OCI-LY3 (cell line): ENCODE measurements at regions not wholly inside any gene's neighbourhood (a gene's known extent, or its start where the extent isn't known, plus 50 kb on each side); places are given as distances from the start of the nearest gene placed in this dataset.

ENCODE experiments used
- H2AFZ ChIP-seq: fragments of 200-600, 300-600 bp; shearing (Covaris generic); 2 replicates; pipeline ENCODE4 v1.6.0; 2014; ENCODE audit warnings: antibody characterized with exemption, low read depth, low read length
- H3K27ac ChIP-seq: fragments of 200-600, 300-600 bp; sonication (generic); 2 replicates; pipeline ENCODE4 v1.5.1; 2014; ENCODE audit warnings: mild to moderate bottlenecking, low read length, moderate library complexity, mixed read lengths
- H3K27me3 ChIP-seq: fragments of 200-600, 300-600 bp; sonication (generic); 2 replicates; pipeline ENCODE4 v1.6.1; 2014; ENCODE audit warnings: low read depth, low read length, mixed read lengths
- H3K36me3 ChIP-seq: fragments of 200-600, 300-600 bp; sonication (generic); replicated peaks from 2 replicates; pipeline ENCODE3; 2014; ENCODE audit warnings: low read depth, low read length, mixed read lengths
- H3K4me1 ChIP-seq: fragments of 300-600, 200-600 bp; sonication (generic); 2 replicates; pipeline ENCODE4 v1.6.1; 2014; ENCODE audit warnings: low read length, mixed read lengths
- H3K4me2 ChIP-seq: fragments of 200-600, 300-600 bp; sonication (generic); 2 replicates; pipeline ENCODE4 v1.6.1; 2014; ENCODE audit warnings: low read length, mixed read lengths
- H3K4me3 ChIP-seq: fragments of 300-600, 200-600 bp; sonication (generic); 2 replicates; pipeline ENCODE4 v1.5.1; 2014; ENCODE audit warnings: antibody characterized with exemption, mild to moderate bottlenecking, low read length, moderate library complexity
- H3K79me2 ChIP-seq: fragments of 300-600, 200-600 bp; shearing (Covaris generic); 2 replicates; pipeline ENCODE4 v1.6.1; 2014; ENCODE audit warnings: mild to moderate bottlenecking, low read length, mixed read lengths
- H3K9ac ChIP-seq: fragments of 300-600, 200-600 bp; shearing (Covaris generic); 2 replicates; pipeline ENCODE4 v1.6.0; 2014; ENCODE audit warnings: mild to moderate bottlenecking, low read length, moderate library complexity
- H3K9me3 ChIP-seq: fragments of 200-600, 300-600 bp; shearing (Covaris generic); 2 replicates; pipeline ENCODE4 v1.6.1; 2014; ENCODE audit warnings: low read length, mixed read lengths; ENCODE audit not compliant: insufficient read depth
- H4K20me1 ChIP-seq: fragments of 200-600, 300-600 bp; sonication (generic); 2 replicates; pipeline ENCODE4 v1.6.1; 2016; ENCODE audit warnings: low read length, mixed read lengths; ENCODE audit not compliant: insufficient read depth
- EZH2phosphoT487 ChIP-seq: fragments of 200-600 bp; shearing (Covaris generic); IDR thresholded peaks from 2 replicates; pipeline ENCODE4 v1.6.1; 2018; ENCODE audit warnings: antibody characterized with exemption, mixed run types, low read depth
- TF ChIP-seq, protein P1 (sequence below): fragments of 200-600, 300-600 bp; sonication (generic); IDR thresholded peaks from 2 replicates; pipeline ENCODE4 v1.5.1; 2014; ENCODE audit warnings: antibody characterized with exemption, low read length, low read depth

DNA sequence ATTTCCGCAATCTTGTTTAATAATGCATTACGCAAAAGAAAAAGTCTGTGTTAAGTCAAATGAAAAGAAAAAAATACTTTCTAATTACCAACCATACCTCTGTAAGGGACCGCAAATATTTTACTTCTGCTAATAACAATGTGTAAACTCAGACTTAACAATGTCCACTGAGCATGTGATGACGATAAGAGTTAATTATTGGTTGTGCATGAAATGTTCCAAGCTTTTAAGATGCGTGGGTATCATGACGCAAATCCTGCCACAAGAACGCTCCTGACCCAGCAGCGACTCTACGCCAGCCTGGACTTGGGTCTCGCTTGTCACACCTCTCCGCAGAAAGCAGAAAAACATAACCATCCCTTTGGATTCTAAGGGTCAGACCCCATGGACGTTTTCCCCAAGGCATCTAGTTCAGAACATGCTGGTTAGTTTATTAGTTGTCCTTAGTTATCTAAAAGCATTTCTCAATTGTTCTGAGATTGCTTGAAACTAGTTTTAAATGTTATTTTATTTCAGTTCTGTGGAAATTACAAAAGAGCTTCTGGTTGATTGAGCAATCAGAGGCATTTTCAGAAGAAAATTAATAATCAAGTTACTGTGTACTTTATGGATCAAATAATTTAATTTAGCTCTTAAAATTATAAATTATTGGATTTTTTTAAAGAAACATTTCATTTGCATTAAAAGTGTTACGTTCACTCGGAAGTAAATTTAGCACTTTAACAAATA, 779.9 kb upstream of the ARGLU1 start:
- H3K4me2 ChIP-seq, result no peak overlapping the region

DNA sequence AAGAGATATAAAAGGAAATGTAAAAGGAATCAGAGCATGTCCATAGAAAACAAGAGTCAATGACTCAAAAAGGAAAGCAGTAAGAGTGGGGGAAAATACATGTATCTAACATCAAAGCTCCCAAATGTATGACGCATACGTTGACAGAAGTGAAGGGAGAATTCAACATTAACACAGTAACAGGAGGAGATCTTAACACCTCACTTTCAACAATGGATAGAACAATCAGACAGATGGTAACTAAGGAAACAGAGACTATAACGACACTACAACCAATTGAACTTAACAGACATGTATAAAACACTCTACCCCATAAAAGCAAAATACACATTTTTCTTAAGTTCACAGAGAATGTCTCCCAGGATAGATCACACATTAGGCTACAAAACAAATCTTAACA, 774.8 kb upstream of the ARGLU1 start:
- H3K79me2 ChIP-seq, result no peaks in the 10 kb centered on the region
- H3K9me3 ChIP-seq, result peaks cover 5% of the 10 kb centered on the region; the same call in 1 of the 2 replicates
- H3K27me3 ChIP-seq, result no peaks in the 10 kb centered on the region
- H3K4me3 ChIP-seq, result no peak overlapping the region
- no peaks in the 10 kb centered on the region for H3K4me1 ChIP-seq
- H3K27ac ChIP-seq, result no peak overlapping the region
- H3K4me2 ChIP-seq, result no peak overlapping the region
- no peak overlapping the region for H2AFZ ChIP-seq
- H4K20me1 ChIP-seq, result no peaks in the 10 kb centered on the region
- no peaks in the 10 kb centered on the region for H3K36me3 ChIP-seq
- no peak for TF ChIP-seq EZH2phosphoT487
- TF ChIP-seq, protein P1, sequence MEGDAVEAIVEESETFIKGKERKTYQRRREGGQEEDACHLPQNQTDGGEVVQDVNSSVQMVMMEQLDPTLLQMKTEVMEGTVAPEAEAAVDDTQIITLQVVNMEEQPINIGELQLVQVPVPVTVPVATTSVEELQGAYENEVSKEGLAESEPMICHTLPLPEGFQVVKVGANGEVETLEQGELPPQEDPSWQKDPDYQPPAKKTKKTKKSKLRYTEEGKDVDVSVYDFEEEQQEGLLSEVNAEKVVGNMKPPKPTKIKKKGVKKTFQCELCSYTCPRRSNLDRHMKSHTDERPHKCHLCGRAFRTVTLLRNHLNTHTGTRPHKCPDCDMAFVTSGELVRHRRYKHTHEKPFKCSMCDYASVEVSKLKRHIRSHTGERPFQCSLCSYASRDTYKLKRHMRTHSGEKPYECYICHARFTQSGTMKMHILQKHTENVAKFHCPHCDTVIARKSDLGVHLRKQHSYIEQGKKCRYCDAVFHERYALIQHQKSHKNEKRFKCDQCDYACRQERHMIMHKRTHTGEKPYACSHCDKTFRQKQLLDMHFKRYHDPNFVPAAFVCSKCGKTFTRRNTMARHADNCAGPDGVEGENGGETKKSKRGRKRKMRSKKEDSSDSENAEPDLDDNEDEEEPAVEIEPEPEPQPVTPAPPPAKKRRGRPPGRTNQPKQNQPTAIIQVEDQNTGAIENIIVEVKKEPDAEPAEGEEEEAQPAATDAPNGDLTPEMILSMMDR, result no peak
- no peak overlapping the region for H3K9ac ChIP-seq

More for the DNA sequence above, 779.9 kb upstream of the ARGLU1 start:
- H3K4me1 ChIP-seq, result no peaks in the 10 kb centered on the region
- TF ChIP-seq EZH2phosphoT487, result no peak
- TF ChIP-seq, protein P1, result no peak
- H4K20me1 ChIP-seq, result no peaks in the 10 kb centered on the region
- peaks cover 2% of the 10 kb centered on the region; the same call in 1 of the 2 replicates for H3K9me3 ChIP-seq
- H3K4me3 ChIP-seq, result no peak overlapping the region
- H2AFZ ChIP-seq, result no peak overlapping the region
- H3K36me3 ChIP-seq, result no peaks in the 10 kb centered on the region
- H3K9ac ChIP-seq, result no peak overlapping the region
- H3K79me2 ChIP-seq, result no peaks in the 10 kb centered on the region
- no peaks in the 10 kb centered on the region for H3K27me3 ChIP-seq
- H3K27ac ChIP-seq, result no peak overlapping the region

DNA sequence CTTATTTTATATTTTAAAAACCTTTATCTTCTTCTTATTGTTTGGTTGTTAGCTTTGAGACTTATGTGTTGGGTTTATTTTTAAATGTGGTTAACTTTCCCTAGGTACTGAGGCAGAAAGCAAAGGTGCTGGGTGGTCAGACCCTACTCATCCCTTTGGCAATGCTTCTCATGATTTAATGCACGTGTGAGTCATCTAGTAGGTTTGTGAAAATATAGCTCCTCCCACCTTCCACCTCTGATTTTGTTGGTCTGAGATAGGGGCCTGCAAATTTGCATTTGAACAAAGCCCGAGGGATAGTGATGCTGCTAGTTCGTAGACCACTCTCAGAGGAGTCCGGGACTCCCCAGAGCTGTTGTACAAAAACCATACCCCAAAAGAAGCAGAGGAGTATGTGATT, 771.3 kb upstream of the ARGLU1 start:
- Histone ChIP-seq H3K9ac (no peak overlapping the region), H3K36me3 (no peaks in the 10 kb centered on the region), H3K27me3 (no peaks in the 10 kb centered on the region), H3K9me3 (peaks cover 5% of the 10 kb centered on the region; the same call in 1 of the 2 replicates), H3K4me1 (no peaks in the 10 kb centered on the region), H3K27ac (no peak overlapping the region), H3K79me2 (no peaks in the 10 kb centered on the region), H4K20me1 (no peaks in the 10 kb centered on the region), H3K4me2 (no peak overlapping the region), H2AFZ (no peak overlapping the region), H3K4me3 (no peak overlapping the region)
- TF ChIP-seq EZH2phosphoT487, result no peak
- TF ChIP-seq, protein P1, result no peak

DNA sequence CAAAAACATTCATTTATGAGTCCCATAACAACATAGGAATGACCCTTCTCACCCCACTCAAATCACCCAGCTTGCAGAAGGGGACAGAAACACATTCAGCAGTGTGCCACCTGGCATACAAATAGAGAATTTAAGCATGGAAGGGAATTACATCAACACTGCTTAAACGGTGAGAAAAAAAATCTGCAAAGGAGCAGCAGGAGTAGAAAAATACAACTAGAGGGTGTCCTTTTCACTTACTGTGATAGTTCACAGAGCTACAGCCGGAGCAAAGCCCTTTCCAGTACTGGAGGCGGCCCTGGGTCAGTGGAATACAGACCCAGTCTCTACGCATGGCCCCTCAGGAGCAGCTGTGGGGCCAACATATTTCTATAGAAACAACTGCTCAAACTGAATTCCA, 764.3 kb upstream of the ARGLU1 start:
- H3K4me3 ChIP-seq, result no peak overlapping the region
- H4K20me1 ChIP-seq, result no peaks in the 10 kb centered on the region
- no peaks in the 10 kb centered on the region for H3K9me3 ChIP-seq
- no peaks in the 10 kb centered on the region for H3K36me3 ChIP-seq
- no peak overlapping the region for H3K9ac ChIP-seq
- no peaks in the 10 kb centered on the region for H3K27me3 ChIP-seq
- H2AFZ ChIP-seq, result no peak overlapping the region
- no peaks in the 10 kb centered on the region for H3K79me2 ChIP-seq
- H3K4me2 ChIP-seq, result no peak overlapping the region
- H3K4me1 ChIP-seq, result peaks cover 8% of the 10 kb centered on the region
- TF ChIP-seq, protein P1, result no peak
- no peak for TF ChIP-seq EZH2phosphoT487
- H3K27ac ChIP-seq, result no peak overlapping the region
